GM10266 (cell line): ENCODE measurements at regions not wholly inside any gene's neighbourhood (a gene's known extent, or its start where the extent isn't known, plus 50 kb on each side); places are given as distances from the start of the nearest gene placed in this dataset.

Experiments used
- DNase-seq: peaks from one replicate; pipeline ENCODE4 v3.0.0; 2012; ENCODE audit errors: extremely low spot score
- TF ChIP-seq, protein P1 (sequence below): IDR thresholded peaks from 2 replicates; pipeline ENCODE4 v1.5.1; 2012; ENCODE audit warnings: mild to moderate bottlenecking, low read depth; ENCODE audit not compliant: control insufficient read depth, insufficient read depth; ENCODE audit errors: missing control alignments

DNA sequence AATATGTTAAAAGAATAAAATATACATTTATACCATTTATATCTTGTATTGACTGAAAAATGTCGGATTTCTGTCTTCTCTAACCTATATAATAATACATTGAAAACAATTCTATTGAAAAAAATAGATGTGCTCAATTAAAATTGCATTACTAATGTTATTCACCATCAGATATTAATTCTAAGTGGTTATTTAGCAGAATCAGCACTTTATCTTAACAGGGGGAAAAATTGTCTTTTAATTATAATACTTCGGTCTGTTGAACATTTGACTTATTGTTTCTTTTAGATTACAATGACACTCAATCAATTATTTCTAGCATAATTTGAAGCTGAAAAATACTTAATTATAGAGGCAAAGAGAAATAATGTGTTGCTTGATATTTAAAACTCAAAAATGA is 220.3 kb downstream of the PABPC4L start:
- TF ChIP-seq, protein P1, sequence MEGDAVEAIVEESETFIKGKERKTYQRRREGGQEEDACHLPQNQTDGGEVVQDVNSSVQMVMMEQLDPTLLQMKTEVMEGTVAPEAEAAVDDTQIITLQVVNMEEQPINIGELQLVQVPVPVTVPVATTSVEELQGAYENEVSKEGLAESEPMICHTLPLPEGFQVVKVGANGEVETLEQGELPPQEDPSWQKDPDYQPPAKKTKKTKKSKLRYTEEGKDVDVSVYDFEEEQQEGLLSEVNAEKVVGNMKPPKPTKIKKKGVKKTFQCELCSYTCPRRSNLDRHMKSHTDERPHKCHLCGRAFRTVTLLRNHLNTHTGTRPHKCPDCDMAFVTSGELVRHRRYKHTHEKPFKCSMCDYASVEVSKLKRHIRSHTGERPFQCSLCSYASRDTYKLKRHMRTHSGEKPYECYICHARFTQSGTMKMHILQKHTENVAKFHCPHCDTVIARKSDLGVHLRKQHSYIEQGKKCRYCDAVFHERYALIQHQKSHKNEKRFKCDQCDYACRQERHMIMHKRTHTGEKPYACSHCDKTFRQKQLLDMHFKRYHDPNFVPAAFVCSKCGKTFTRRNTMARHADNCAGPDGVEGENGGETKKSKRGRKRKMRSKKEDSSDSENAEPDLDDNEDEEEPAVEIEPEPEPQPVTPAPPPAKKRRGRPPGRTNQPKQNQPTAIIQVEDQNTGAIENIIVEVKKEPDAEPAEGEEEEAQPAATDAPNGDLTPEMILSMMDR: no peak
- no peak for DNase-seq

DNA sequence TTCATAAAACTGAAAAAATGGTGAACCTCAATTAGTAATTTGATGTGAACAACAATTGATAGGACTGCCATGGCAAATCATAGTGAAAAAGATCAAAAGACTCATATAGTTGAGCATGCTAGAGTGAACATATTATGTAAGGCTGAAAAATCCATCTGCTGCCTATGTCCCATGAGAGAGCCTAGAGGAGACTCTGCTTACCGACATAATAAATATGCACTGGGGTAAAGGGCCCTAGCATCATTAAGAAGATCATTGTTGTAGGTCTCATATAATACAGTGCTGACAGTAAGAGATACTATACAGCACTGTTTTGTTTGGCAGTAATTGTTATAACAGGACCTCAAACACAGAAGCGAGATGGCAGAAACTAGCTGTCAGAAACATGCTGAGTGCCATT is 229.0 kb downstream of the PABPC4L start:
- DNase-seq: no peak
- TF ChIP-seq, protein P1: no peak

DNA sequence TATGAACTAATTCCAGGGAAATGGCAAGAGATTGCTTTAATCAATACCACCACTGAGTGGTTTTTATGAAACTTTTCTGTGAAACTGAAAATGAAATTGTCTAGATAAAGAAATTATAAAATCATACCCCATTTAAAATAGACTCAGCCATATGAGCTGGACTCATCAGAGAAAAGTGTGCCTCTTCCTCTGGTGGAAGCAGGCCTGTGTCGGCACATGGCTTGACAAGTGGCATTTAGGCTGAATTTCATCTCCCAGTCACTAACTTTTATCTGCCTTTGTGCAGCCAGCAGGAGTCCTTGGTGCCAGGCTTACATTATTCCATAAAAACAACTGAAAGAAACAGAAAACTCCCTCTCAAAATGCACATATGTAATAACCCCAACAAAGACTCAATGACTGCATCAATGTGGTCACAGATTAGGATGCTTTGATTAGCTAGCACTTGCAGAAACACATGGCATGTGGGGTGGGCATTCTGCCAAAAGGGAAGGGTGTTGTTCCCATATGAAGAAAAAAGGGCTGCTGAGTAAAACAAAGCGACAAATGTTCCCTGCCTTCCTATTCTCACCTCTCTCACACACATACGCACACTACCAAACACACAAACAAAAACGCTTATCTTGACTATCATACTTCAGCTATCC is 232.3 kb downstream of the PABPC4L start:
- no peak for DNase-seq
- TF ChIP-seq, protein P1: no peak

DNA sequence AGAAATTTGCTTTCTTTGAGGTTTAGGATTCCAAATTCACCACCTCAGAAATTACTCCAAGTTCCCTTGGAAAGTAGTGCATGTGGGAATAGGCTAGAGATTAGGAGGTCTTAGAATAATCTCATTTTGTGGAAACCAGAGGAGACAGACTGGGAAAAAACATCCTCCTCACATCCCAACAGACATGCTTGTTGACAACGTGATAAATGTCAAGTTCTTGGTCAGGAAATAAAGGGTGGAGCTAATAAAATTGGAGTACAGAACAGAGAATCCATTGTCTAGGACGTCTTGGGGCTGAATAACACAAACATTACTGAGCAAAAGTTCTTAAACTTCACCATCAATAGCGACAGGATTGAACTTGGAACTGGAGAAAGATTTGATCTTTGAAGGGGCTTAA is 233.4 kb downstream of the PABPC4L start:
- TF ChIP-seq, protein P1: no peak
- DNase-seq: no peak

DNA sequence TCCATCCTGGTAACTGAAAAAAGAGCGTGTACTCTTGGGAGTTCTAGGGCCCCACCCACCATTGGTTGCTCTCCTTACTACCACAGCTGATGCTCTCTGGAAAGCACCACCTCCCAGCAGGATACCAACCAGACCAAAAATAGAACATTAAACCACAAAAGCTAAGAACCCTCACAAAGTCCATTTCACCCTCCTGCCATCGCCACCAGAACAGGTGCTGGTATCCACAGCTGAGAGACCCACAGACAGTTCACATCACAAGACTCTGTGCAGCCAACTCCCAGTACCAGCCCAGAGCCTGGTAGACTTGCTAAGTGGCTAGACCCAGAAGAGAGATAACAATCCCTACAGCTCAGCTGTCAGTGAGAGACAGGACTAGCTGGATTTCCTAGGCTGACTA is 240.6 kb downstream of the PABPC4L start:
- TF ChIP-seq, protein P1: no peak
- no peak for DNase-seq

DNA sequence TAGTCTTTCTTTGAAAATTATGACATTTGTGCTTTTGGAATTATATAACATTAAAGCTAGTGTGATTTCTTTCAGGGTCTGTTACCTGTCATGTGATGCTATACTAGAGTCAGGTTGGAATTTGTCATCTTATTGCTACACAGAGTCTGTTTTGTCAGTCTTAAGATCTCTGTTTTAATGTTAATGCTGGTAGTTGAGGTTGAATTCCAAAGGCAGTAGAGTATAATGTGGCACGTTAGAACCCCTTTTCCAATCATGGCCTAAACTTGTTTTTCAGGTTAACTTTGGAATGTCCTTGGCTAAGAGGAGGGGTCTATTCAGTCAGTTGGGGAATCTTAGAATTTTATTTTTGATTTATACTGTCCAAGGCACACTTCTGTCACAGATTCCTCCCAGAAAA is 258.5 kb downstream of the PABPC4L start:
- no peak for DNase-seq
- TF ChIP-seq, protein P1: no peak

DNA sequence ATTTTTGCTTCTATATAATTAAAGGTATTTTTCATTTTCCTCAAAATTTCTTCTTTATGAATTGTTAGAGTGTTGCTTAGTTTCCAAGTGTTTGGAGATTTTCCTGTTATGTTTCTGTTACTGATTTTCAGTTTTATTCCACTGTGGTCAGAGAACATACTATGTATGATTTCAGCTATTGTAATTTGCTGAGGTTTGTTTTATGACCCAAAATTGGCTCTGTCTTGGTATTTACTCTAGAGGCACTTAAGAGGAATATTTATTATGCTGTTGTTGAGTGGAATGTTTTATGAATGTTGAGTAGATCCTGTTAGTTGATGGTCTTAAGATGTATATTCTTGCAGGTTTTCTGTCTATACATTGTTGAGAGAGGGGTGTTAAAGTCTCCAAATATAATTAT is 263.5 kb downstream of the PABPC4L start:
- TF ChIP-seq, protein P1: no peak
- DNase-seq: no peak
